ENCODE measurements at regions not wholly inside any gene's neighbourhood (a gene's known extent, or its start where the extent isn't known, plus 50 kb on each side); places are given as distances from the start of the nearest gene placed in this dataset.

DNA sequence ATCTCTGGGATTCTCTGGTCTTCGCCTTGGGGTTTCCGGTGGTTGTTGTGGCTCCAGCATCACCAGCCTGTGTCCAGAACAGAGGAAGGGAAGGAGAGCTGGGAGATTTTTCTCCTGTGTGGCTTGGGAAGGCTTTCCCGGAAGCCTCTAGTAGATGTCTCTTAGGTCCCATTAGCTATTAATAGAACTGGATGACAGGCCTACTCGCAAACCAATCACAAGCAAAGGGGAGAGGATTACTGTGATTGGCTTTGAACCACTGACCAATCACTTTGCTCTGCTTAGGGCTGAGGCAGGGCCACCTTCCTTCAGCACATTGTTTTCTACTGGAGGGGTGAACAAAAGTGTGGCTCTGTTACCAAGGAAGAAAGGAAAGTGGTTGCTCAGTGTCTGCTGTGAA lies 203.4 kb upstream of the SULF2 start:
- TF ChIP-seq, protein P1, sequence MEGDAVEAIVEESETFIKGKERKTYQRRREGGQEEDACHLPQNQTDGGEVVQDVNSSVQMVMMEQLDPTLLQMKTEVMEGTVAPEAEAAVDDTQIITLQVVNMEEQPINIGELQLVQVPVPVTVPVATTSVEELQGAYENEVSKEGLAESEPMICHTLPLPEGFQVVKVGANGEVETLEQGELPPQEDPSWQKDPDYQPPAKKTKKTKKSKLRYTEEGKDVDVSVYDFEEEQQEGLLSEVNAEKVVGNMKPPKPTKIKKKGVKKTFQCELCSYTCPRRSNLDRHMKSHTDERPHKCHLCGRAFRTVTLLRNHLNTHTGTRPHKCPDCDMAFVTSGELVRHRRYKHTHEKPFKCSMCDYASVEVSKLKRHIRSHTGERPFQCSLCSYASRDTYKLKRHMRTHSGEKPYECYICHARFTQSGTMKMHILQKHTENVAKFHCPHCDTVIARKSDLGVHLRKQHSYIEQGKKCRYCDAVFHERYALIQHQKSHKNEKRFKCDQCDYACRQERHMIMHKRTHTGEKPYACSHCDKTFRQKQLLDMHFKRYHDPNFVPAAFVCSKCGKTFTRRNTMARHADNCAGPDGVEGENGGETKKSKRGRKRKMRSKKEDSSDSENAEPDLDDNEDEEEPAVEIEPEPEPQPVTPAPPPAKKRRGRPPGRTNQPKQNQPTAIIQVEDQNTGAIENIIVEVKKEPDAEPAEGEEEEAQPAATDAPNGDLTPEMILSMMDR (IDR thresholded peaks at IDR 0.05; ENCODE audit: borderline replicate concordance, extremely low read depth, low read length, poor library complexity, severe bottlenecking): no peak
- TF ChIP-seq EZH2 (IDR thresholded peaks at IDR 0.05; ENCODE audit: borderline replicate concordance, low read depth, low read length, severe bottlenecking): no peak
